ENCODE measurements at regions not wholly inside any gene's neighbourhood (a gene's known extent, or its start where the extent isn't known, plus 50 kb on each side); places are given as distances from the start of the nearest gene placed in this dataset.
"Not testable (repeated sequence)": the region's sequence is repeated elsewhere in the genome, so short reads cannot be mapped to it uniquely, and the experiment has no call there.

DNA sequence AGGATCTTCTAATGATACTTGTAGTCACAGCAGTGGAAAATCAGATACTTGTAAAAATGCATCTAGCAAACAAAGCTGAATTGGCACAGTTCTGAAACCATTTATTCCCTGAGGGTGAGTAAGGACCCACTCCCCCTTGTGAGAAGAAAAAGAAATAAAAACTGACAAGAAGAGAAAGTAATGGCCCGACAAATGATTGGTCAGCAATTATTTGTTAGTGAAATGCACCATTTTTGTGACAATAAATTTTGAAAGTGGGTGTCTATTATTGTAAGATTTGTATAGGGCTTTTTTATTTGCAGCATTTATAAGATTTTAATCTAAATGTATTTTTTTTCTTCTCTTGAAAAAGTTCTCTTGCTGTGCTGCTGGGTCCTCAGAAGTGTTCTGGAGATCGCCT lies 600.8 kb downstream of the STK39 start:
- Histone ChIP-seq H3K27me3 (ENCODE audit: insufficient read depth, low read depth, severe bottlenecking) (no peaks in the 10 kb centered on the region), H3K27ac (no peak overlapping the region), H3K36me3 (no peaks in the 10 kb centered on the region), H3K4me3 (ENCODE audit: low read depth, low read length) (no peak overlapping the region), H3K9me3 (ENCODE audit: severe bottlenecking) (peaks cover 4% of the 10 kb centered on the region)
- DNase-seq = no peak
- TF ChIP-seq, protein P1, sequence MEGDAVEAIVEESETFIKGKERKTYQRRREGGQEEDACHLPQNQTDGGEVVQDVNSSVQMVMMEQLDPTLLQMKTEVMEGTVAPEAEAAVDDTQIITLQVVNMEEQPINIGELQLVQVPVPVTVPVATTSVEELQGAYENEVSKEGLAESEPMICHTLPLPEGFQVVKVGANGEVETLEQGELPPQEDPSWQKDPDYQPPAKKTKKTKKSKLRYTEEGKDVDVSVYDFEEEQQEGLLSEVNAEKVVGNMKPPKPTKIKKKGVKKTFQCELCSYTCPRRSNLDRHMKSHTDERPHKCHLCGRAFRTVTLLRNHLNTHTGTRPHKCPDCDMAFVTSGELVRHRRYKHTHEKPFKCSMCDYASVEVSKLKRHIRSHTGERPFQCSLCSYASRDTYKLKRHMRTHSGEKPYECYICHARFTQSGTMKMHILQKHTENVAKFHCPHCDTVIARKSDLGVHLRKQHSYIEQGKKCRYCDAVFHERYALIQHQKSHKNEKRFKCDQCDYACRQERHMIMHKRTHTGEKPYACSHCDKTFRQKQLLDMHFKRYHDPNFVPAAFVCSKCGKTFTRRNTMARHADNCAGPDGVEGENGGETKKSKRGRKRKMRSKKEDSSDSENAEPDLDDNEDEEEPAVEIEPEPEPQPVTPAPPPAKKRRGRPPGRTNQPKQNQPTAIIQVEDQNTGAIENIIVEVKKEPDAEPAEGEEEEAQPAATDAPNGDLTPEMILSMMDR (IDR thresholded peaks at IDR 0.05; ENCODE audit: low read depth, low read length) = no peak

DNA sequence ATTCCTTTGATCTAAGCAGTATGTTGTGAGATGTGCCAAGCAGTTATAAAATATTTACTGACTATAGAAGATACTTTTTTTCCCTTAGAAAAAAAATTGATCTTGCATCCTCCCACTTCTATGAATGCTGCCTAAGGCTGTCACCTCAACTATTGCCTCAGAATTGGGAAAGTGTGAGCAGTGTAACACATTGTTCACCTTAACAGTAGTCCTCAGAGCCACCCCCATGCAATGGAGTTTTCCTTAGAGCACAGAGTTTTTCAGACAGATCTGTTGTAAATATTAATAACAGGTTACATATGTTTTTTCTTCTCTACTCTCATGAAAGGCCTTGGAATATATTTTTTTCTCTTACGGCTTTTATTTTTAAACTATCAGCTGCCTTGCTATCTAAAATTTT lies 607.3 kb downstream of the STK39 start:
- TF ChIP-seq, protein P1 (IDR thresholded peaks at IDR 0.05; ENCODE audit: low read depth, low read length) = no peak
- DNase-seq = no peak
- no peak overlapping the region for H3K4me3 ChIP-seq (ENCODE audit: low read depth, low read length)
- H3K27me3 ChIP-seq (ENCODE audit: insufficient read depth, low read depth, severe bottlenecking) = no peaks in the 10 kb centered on the region
- no peak overlapping the region for H3K27ac ChIP-seq
- no peaks in the 10 kb centered on the region for H3K36me3 ChIP-seq
- H3K9me3 ChIP-seq (ENCODE audit: severe bottlenecking) = no peaks in the 10 kb centered on the region

DNA sequence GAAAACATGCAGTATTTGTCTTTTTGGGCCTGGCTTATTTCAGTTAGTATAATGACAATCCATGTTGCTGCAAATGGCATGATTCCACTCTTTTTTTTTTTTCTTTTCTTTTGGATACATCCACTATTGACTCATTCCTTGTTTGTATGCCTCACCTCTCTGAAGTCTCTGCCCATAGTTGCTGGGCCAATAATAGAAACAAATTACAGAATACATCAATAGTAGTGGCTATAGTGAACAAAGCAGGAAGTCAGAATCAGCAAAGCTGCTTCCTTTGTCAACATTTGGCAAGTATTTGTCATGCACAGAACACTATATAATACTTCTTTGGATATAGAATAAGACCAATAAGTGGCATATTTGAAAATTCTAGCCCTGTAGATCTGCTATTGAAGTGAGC lies 609.7 kb downstream of the STK39 start:
- H3K27me3 ChIP-seq (ENCODE audit: insufficient read depth, low read depth, severe bottlenecking) = no peaks in the 10 kb centered on the region
- no peak overlapping the region for H3K27ac ChIP-seq
- H3K4me3 ChIP-seq (ENCODE audit: low read depth, low read length) = no peak overlapping the region
- no peaks in the 10 kb centered on the region for H3K36me3 ChIP-seq
- H3K9me3 ChIP-seq (ENCODE audit: severe bottlenecking) = no peaks in the 10 kb centered on the region
- TF ChIP-seq, protein P1 (IDR thresholded peaks at IDR 0.05; ENCODE audit: low read depth, low read length) = no peak
- no peak for DNase-seq

DNA sequence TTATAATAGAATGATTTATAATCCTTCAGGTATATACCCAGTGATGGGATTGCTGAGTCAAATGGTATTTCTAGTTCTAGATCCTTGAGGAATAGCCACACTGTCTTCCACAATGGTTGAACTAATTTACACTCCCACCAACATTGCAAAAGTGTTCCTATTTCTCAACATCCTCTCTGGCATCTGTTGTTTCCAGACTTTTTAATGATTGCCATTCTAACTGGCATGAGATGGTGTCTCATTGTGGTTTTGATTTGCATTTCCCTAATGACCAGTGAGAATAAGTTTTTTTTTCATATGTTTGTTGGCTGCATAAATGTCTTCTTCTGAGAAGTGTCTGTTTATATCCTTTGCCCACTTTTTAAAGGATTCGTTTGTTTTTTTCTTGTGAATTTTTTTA lies 615.1 kb downstream of the STK39 start:
- DNase-seq; H3K36me3 ChIP-seq; H3K27ac ChIP-seq; H3K4me3 ChIP-seq (ENCODE audit: low read depth, low read length); H3K27me3 ChIP-seq (ENCODE audit: insufficient read depth, low read depth, severe bottlenecking); H3K9me3 ChIP-seq (ENCODE audit: severe bottlenecking): not testable (repeated sequence)

DNA sequence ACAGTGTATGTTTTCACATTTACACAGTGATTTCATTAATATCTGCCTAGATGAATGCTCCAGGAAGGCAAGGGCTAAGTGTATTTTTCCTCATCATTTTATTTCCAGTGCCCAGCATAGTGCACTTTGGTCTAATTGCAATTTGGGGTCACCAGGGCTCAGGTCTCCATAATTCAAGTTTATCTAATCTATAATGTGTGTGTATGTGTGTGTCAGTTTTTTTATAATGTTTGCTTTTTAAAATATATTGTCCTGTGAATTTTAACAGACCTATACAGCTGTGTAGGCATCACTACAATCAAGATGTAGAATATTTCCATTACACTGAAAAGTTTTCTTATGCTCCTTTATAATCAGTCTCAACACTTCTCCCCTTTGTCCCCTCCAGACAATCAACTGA lies 620.4 kb downstream of the STK39 start:
- TF ChIP-seq, protein P1 (IDR thresholded peaks at IDR 0.05; ENCODE audit: low read depth, low read length) = no peak
- Histone ChIP-seq H3K36me3 (no peaks in the 10 kb centered on the region), H3K27me3 (ENCODE audit: insufficient read depth, low read depth, severe bottlenecking) (no peaks in the 10 kb centered on the region), H3K9me3 (ENCODE audit: severe bottlenecking) (no peaks in the 10 kb centered on the region), H3K27ac (no peak overlapping the region), H3K4me3 (ENCODE audit: low read depth, low read length) (no peak overlapping the region)
- no peak for DNase-seq

DNA sequence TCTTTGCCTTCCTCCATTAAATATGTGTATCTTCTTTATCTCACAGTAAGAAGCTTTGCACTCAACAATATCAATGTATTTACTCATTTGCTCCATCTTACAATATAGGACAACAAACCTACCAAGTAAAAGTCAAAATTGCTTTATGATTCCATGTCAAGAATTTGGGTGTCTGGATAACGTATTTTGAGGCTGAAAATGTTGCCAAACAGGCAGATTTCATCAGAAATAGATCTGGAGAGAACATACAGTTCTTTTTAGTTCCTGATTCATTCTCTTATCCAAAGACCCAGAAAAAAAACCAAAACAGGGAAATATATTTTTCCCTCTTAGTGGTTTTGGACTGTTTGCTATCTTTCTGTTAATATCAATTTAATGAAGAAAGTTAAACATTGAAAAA lies 621.1 kb downstream of the STK39 start:
- Histone ChIP-seq H3K27me3 (ENCODE audit: insufficient read depth, low read depth, severe bottlenecking) (no peaks in the 10 kb centered on the region), H3K27ac (no peak overlapping the region), H3K4me3 (ENCODE audit: low read depth, low read length) (no peak overlapping the region), H3K36me3 (no peaks in the 10 kb centered on the region), H3K9me3 (ENCODE audit: severe bottlenecking) (no peaks in the 10 kb centered on the region)
- TF ChIP-seq, protein P1 (IDR thresholded peaks at IDR 0.05; ENCODE audit: low read depth, low read length) = no peak
- DNase-seq = no peak

Data from WERI-Rb-1 (cell line).